ENCODE measurements at regions not wholly inside any gene's neighbourhood (a gene's known extent, or its start where the extent isn't known, plus 50 kb on each side); places are given as distances from the start of the nearest gene placed in this dataset.

DNA sequence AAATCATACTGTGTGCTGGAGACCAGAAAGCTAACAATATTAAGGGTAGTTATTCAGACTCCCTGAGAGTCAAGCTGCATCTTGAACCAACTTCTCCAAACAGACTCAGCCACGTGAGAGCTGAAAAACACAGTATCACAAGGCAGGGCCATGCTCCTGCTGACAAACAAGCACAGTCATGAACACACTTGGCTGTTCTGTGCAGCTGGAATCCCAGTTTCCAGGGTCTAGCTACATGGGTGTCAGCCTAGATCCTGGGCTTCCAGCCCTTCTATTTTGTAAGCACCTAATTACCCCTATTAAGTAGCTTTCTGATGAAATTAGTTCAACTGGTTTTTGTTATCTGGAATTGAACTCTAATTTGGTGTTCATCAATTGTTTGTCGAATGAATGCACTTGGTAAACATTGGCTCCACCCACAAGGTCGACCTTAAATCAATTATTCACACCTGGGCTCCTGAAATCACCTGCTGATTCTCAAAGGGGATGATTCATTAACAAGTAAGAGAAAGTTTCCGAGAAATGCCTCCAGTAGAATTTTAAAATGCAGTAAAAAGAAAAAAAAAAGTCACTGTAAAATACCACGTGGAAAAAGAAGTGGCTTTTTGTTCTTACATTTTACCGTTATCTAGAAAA, 179.3 kb downstream of the ZC3H11B start:
- TF ChIP-seq, protein P1, sequence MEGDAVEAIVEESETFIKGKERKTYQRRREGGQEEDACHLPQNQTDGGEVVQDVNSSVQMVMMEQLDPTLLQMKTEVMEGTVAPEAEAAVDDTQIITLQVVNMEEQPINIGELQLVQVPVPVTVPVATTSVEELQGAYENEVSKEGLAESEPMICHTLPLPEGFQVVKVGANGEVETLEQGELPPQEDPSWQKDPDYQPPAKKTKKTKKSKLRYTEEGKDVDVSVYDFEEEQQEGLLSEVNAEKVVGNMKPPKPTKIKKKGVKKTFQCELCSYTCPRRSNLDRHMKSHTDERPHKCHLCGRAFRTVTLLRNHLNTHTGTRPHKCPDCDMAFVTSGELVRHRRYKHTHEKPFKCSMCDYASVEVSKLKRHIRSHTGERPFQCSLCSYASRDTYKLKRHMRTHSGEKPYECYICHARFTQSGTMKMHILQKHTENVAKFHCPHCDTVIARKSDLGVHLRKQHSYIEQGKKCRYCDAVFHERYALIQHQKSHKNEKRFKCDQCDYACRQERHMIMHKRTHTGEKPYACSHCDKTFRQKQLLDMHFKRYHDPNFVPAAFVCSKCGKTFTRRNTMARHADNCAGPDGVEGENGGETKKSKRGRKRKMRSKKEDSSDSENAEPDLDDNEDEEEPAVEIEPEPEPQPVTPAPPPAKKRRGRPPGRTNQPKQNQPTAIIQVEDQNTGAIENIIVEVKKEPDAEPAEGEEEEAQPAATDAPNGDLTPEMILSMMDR (optimal IDR thresholded peaks at IDR 0.05 in 1 of 3, IDR thresholded peaks at IDR 0.05 in 1 of 3, conservative IDR thresholded peaks at IDR 0.05 in 1 of 3; ENCODE audit: extremely low read depth in 1 of 3, insufficient read depth in 2 of 3, low read length in 3 of 3): no peak
- no peak for TF ChIP-seq EZH2 (IDR thresholded peaks at IDR 0.05; ENCODE audit: low read length)
